ENCODE measurements at regions not wholly inside any gene's neighbourhood (a gene's known extent, or its start where the extent isn't known, plus 50 kb on each side); places are given as distances from the start of the nearest gene placed in this dataset.

- no peak overlapping the region for H3K4me2 ChIP-seq (ENCODE audit: insufficient read depth, insufficient read length, low read length)
- no peak overlapping the region for H4K5ac ChIP-seq (ENCODE audit: insufficient read length, low read depth, low read length)
- H4K8ac ChIP-seq (replicated peaks; ENCODE audit: insufficient read length, low read depth, low read length) = no peak overlapping the region
- H3K14ac ChIP-seq (ENCODE audit: insufficient read depth, low read length) = no peak overlapping the region
- no peak overlapping the region for H3K56ac ChIP-seq (ENCODE audit: insufficient read length, low read depth, low read length)
- no peak overlapping the region for H3K9ac ChIP-seq (ENCODE audit: extremely low read depth, insufficient read length, low read length)
- WGBS (ENCODE audit: extremely low coverage, insufficient read length, low lambda C conversion rate) = no CpG with 5 or more reads among the region's 1 CpG
- H3K4me1 ChIP-seq (ENCODE audit: insufficient read depth, low read length) = no peaks in the 10 kb centered on the region
- H3K23ac ChIP-seq (ENCODE audit: insufficient read length, low read depth, low read length) = no peak overlapping the region
- H3K27ac Mint-ChIP-seq = peak overlapping the region in 1 of 3 experiments; percentile 91; a peak in 1 of 7 replicates
- no peak overlapping the region for H3T11ph ChIP-seq (ENCODE audit: low read length)
- no peak overlapping the region for H2BK15ac ChIP-seq (ENCODE audit: low read depth, low read length)
- DNase-seq = peak; percentile 11
- H3K27me3 Mint-ChIP-seq (ENCODE audit: low read depth) = peaks cover under 1% of the 10 kb centered on the region; the same call in 1 of the 2 replicates
- no peaks in the 10 kb centered on the region for H3K36me3 Mint-ChIP-seq (ENCODE audit: insufficient read depth in 1 of 3, low read depth in 3 of 3)
- H2AFZ ChIP-seq (ENCODE audit: low read length) = no peak overlapping the region
- no peak overlapping the region for H2BK20ac ChIP-seq (ENCODE audit: low read depth, low read length, poor library complexity, severe bottlenecking)
- H3K4ac ChIP-seq (ENCODE audit: low read depth, low read length) = no peak overlapping the region
- H3K27me3 ChIP-seq (ENCODE audit: insufficient read depth, low read length) = no peaks in the 10 kb centered on the region
- no peak overlapping the region for H2BK5ac ChIP-seq (ENCODE audit: insufficient read length, low read length)
- H2BK12ac ChIP-seq (ENCODE audit: insufficient read length, low read depth, low read length) = no peak overlapping the region
- H2BK120ac ChIP-seq (ENCODE audit: low read depth, low read length, poor library complexity, severe bottlenecking) = no peak overlapping the region
- no peak overlapping the region for H3K18ac ChIP-seq (ENCODE audit: insufficient read length, low read depth, low read length)
- H3K4me1 Mint-ChIP-seq = 0 out of 4 replicates have a peak, but pooled peaks cover 0 to 2% of the 10 kb centered on the region in 2 experiments
- no peaks in the 10 kb centered on the region for H3K23me2 ChIP-seq (ENCODE audit: insufficient read length, low read depth, low read length, poor library complexity, severe bottlenecking)
- no peaks in the 10 kb centered on the region; a peak in 1 of 5 replicates for H3K9me3 Mint-ChIP-seq
- no peaks in the 10 kb centered on the region for H3K9me3 ChIP-seq (ENCODE audit: control insufficient read depth, low read depth, low read length)
- H2AK5ac ChIP-seq (ENCODE audit: insufficient read length, low read length) = no peak overlapping the region
- no peaks in the 10 kb centered on the region for H3K79me2 ChIP-seq (ENCODE audit: insufficient read depth, low read length)
- H3K27ac ChIP-seq (ENCODE audit: insufficient read length, low read depth, low read length) = no peak overlapping the region
- no peaks in the 10 kb centered on the region for H3K79me1 ChIP-seq (ENCODE audit: insufficient read depth, low read depth, low read length, poor library complexity, severe bottlenecking)
- TF ChIP-seq CTCF (conservative IDR thresholded peaks at IDR 0.05) = no peak
- H3K4me3 Mint-ChIP-seq = no peak overlapping the region
- H4K20me1 ChIP-seq (ENCODE audit: control insufficient read depth, insufficient read depth, insufficient read length) = no peaks in the 10 kb centered on the region
- no peak overlapping the region for H4K91ac ChIP-seq (ENCODE audit: insufficient read length, low read depth, low read length)
Measured at GRCh38 chr10:130561681-130562080, 425.5 kb downstream of the GLRX3 start.

Measured in H9 (cell line).